SU-DHL-6 (cell line): ENCODE measurements at regions not wholly inside any gene's neighbourhood (a gene's known extent, or its start where the extent isn't known, plus 50 kb on each side); places are given as distances from the start of the nearest gene placed in this dataset.

Experiments used
- CTCF ChIP-seq: fragments of 200-600 bp; sonication (generic); IDR thresholded peaks from one replicate; pipeline ENCODE4 v1.5.1; 2017; ENCODE audit warnings: antibody characterized with exemption, mild to moderate bottlenecking, low read length, moderate library complexity; ENCODE audit not compliant: insufficient read depth, poor library complexity, severe bottlenecking
- EZH2phosphoT487 ChIP-seq: fragments of 200-600 bp; sonication (generic), shearing (Covaris generic); conservative IDR thresholded peaks from 2 replicates; pipeline ENCODE4 v1.6.1; 2018; ENCODE audit warnings: mild to moderate bottlenecking, antibody characterized with exemption, low read length, moderate library complexity, mixed read lengths

- TF ChIP-seq CTCF (no peak), EZH2phosphoT487 (no peak)
Measured at GRCh38 chr4:114279066-114279465, 299.6 kb upstream of the ARSJ start.
